ENCODE measurements at regions not wholly inside any gene's neighbourhood (a gene's known extent, or its start where the extent isn't known, plus 50 kb on each side); places are given as distances from the start of the nearest gene placed in this dataset.

GRCh38 chr4:114209584-114209983 is 230.1 kb upstream of the ARSJ start:
- Histone ChIP-seq H3K27ac (no peak overlapping the region), H3K27me3 (no peaks in the 10 kb centered on the region), H3K9me3 (no peaks in the 10 kb centered on the region), H3K4me1 (no peaks in the 10 kb centered on the region), H3K4me3 (no peak overlapping the region), H3K36me3 (ENCODE audit: low read depth, missing control alignments) (no peaks in the 10 kb centered on the region)
- no peak for DNase-seq
- TF ChIP-seq, protein P1, sequence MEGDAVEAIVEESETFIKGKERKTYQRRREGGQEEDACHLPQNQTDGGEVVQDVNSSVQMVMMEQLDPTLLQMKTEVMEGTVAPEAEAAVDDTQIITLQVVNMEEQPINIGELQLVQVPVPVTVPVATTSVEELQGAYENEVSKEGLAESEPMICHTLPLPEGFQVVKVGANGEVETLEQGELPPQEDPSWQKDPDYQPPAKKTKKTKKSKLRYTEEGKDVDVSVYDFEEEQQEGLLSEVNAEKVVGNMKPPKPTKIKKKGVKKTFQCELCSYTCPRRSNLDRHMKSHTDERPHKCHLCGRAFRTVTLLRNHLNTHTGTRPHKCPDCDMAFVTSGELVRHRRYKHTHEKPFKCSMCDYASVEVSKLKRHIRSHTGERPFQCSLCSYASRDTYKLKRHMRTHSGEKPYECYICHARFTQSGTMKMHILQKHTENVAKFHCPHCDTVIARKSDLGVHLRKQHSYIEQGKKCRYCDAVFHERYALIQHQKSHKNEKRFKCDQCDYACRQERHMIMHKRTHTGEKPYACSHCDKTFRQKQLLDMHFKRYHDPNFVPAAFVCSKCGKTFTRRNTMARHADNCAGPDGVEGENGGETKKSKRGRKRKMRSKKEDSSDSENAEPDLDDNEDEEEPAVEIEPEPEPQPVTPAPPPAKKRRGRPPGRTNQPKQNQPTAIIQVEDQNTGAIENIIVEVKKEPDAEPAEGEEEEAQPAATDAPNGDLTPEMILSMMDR (IDR thresholded peaks at IDR 0.05), result no peak
- no peak for TF ChIP-seq POLR2A (IDR thresholded peaks at IDR 0.05)
- intact Hi-C loops (cut with DNase I; ENCODE audit: low total_unique reads), result no loop called here

GRCh38 chr4:114211556-114211955 is 232.1 kb upstream of the ARSJ start:
- Histone ChIP-seq H3K4me3 (no peak overlapping the region), H3K36me3 (ENCODE audit: low read depth, missing control alignments) (no peaks in the 10 kb centered on the region), H3K27ac (no peak overlapping the region), H3K27me3 (no peaks in the 10 kb centered on the region), H3K9me3 (no peaks in the 10 kb centered on the region), H3K4me1 (no peaks in the 10 kb centered on the region)
- 93 to 94% methylated on average over 3 of the region's 3 CpGs for WGBS, 2 donors
- DNase-seq, result no peak
- no peak for TF ChIP-seq POLR2A (IDR thresholded peaks at IDR 0.05)
- TF ChIP-seq, protein P1 (IDR thresholded peaks at IDR 0.05), result no peak
- intact Hi-C loops (cut with DNase I; ENCODE audit: low total_unique reads), result no loop called here

- Histone ChIP-seq H3K27ac (no peak overlapping the region), H3K9me3 (no peaks in the 10 kb centered on the region), H3K27me3 (no peaks in the 10 kb centered on the region), H3K4me1 (no peaks in the 10 kb centered on the region), H3K4me3 (no peak overlapping the region), H3K36me3 (ENCODE audit: low read depth, missing control alignments) (no peaks in the 10 kb centered on the region)
- WGBS, 2 donors, result 75 to 93% methylated on average over 6 to 10 of the region's 10 CpGs
- intact Hi-C loops (cut with DNase I; ENCODE audit: low total_unique reads), result no loop called here
- TF ChIP-seq POLR2A (IDR thresholded peaks at IDR 0.05), result no peak
- TF ChIP-seq, protein P1 (IDR thresholded peaks at IDR 0.05), result no peak
- DNase-seq, result no peak
Measured at GRCh38 chr4:114217150-114217817, 237.8 kb upstream of the ARSJ start.

DNA sequence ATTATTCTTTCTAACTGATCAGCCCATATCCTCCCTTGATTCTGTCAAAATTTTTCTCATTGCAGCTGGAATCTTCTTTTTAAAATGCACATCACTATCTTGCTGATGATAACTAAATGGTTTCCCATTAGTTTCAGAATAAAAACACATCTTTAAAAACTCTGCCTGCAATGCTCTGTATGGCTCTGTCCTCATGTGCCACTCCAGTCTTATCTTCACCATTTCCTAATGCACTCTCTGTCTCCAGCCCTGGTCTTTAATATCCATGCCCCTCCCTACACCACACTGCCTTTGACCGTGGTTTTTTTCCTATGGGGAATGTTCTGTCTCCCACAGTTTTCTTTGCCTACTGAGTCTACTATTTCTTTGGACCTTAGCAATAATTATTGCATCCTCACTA is 244.1 kb upstream of the ARSJ start:
- intact Hi-C loops (cut with DNase I; ENCODE audit: low total_unique reads), result no loop called here
- WGBS, 2 donors, result 61 to 72% methylated on average over 1 of the region's 1 CpG

More for the DNA sequence above, 244.1 kb upstream of the ARSJ start:
- Histone ChIP-seq H3K27me3 (no peaks in the 10 kb centered on the region), H3K4me3 (no peak overlapping the region), H3K9me3 (no peaks in the 10 kb centered on the region), H3K36me3 (ENCODE audit: low read depth, missing control alignments) (no peaks in the 10 kb centered on the region), H3K4me1 (no peaks in the 10 kb centered on the region), H3K27ac (no peak overlapping the region)
- no peak for TF ChIP-seq POLR2A (IDR thresholded peaks at IDR 0.05)
- TF ChIP-seq, protein P1 (IDR thresholded peaks at IDR 0.05), result no peak
- no peak for DNase-seq

Measured in testis (tissue), 2 donors.